ENCODE measurements at regions not wholly inside any gene's neighbourhood (a gene's known extent, or its start where the extent isn't known, plus 50 kb on each side); places are given as distances from the start of the nearest gene placed in this dataset.
"Not testable (repeated sequence)": the region's sequence is repeated elsewhere in the genome, so short reads cannot be mapped to it uniquely, and the experiment has no call there.

GRCh38 chr3:182516597-182517336 lies 276.5 kb upstream of the ATP11B start:
- no peaks in the 10 kb centered on the region for H3K36me3 ChIP-seq
- TF ChIP-seq CTCF (IDR thresholded peaks at IDR 0.05), result no peak
- no peak for ATAC-seq (ENCODE audit: insufficient number of reproducible peaks, low FRiP score, low read depth)
- no peaks in the 10 kb centered on the region for H3K27me3 ChIP-seq (replicated peaks; ENCODE audit: insufficient read depth)
- H3K4me3 ChIP-seq, result no peak overlapping the region
- no peak for DNase-seq (ENCODE audit: low spot score)
- H3K4me1 ChIP-seq (ENCODE audit: control insufficient read depth in 1 of 2, low read depth in 2 of 2), result no peaks in the 10 kb centered on the region
- H3K9me3 ChIP-seq, result no peaks in the 10 kb centered on the region
- no peak overlapping the region for H3K27ac ChIP-seq

GRCh38 chr3:182519569-182519968 lies 273.7 kb upstream of the ATP11B start:
- no peak for TF ChIP-seq CTCF (IDR thresholded peaks at IDR 0.05)
- Histone ChIP-seq H3K27ac (no peak overlapping the region), H3K4me1 (ENCODE audit: control insufficient read depth in 1 of 2, low read depth in 2 of 2) (no peaks in the 10 kb centered on the region), H3K4me3 (no peak overlapping the region), H3K9me3 (no peaks in the 10 kb centered on the region), H3K36me3 (no peaks in the 10 kb centered on the region), H3K27me3 (replicated peaks; ENCODE audit: insufficient read depth) (no peaks in the 10 kb centered on the region)
- ATAC-seq (ENCODE audit: insufficient number of reproducible peaks, low FRiP score, low read depth), result no peak
- DNase-seq (ENCODE audit: low spot score), result no peak

- H3K27me3 ChIP-seq (replicated peaks; ENCODE audit: insufficient read depth), result no peaks in the 10 kb centered on the region
- DNase-seq (ENCODE audit: low spot score) (no peak), ATAC-seq (ENCODE audit: insufficient number of reproducible peaks, low FRiP score, low read depth) (no peak)
- no peaks in the 10 kb centered on the region for H3K4me1 ChIP-seq (ENCODE audit: control insufficient read depth in 1 of 2, low read depth in 2 of 2)
- no peaks in the 10 kb centered on the region for H3K36me3 ChIP-seq
- H3K4me3 ChIP-seq, result no peak overlapping the region
- H3K9me3 ChIP-seq, result no peaks in the 10 kb centered on the region
- no peak for TF ChIP-seq CTCF (IDR thresholded peaks at IDR 0.05)
- no peak overlapping the region for H3K27ac ChIP-seq
These were observed 272.0 kb upstream of the ATP11B start for GRCh38 chr3:182521339-182521738.

- H3K27ac ChIP-seq; H3K36me3 ChIP-seq; H3K4me3 ChIP-seq; H3K27me3 ChIP-seq (replicated peaks; ENCODE audit: insufficient read depth); ATAC-seq (ENCODE audit: insufficient number of reproducible peaks, low FRiP score, low read depth); H3K9me3 ChIP-seq; DNase-seq (ENCODE audit: low spot score); H3K4me1 ChIP-seq (ENCODE audit: control insufficient read depth in 1 of 2, low read depth in 2 of 2): not testable (repeated sequence)
These were observed 269.9 kb upstream of the ATP11B start for GRCh38 chr3:182523424-182523823.

GRCh38 chr3:182523836-182524235 lies 269.5 kb upstream of the ATP11B start:
- Histone ChIP-seq H3K4me3 (no peak overlapping the region), H3K27me3 (replicated peaks; ENCODE audit: insufficient read depth) (no peaks in the 10 kb centered on the region), H3K4me1 (ENCODE audit: control insufficient read depth in 1 of 2, low read depth in 2 of 2) (no peaks in the 10 kb centered on the region), H3K36me3 (no peaks in the 10 kb centered on the region), H3K9me3 (no peaks in the 10 kb centered on the region), H3K27ac (no peak overlapping the region)
- TF ChIP-seq CTCF (IDR thresholded peaks at IDR 0.05), result no peak
- no peak for DNase-seq (ENCODE audit: low spot score)
- no peak for ATAC-seq (ENCODE audit: insufficient number of reproducible peaks, low FRiP score, low read depth)
